Left ventricle myocardium superior (tissue), 1 donor: ENCODE measurements at regions not wholly inside any gene's neighbourhood (a gene's known extent, or its start where the extent isn't known, plus 50 kb on each side); places are given as distances from the start of the nearest gene placed in this dataset.
A peak's percentile ranks its signal among the peaks of the same experiment; 100 is the strongest.
"Not testable (repeated sequence)": the region's sequence is repeated elsewhere in the genome, so short reads cannot be mapped to it uniquely, and the experiment has no call there.

Experiments
- ATAC-seq: fragments of 200-7000 bp; cut with Tn5 transposase; one replicate; pipeline ENCODE4 v1.9.1; 2020; ENCODE audit warnings: mild to moderate bottlenecking, moderate library complexity
- DNase-seq: peaks from one replicate; pipeline ENCODE4 v3.0.0-alpha.2; 2020
- intact Hi-C: fragments of 100-400 bp; cut with micrococcal nuclease; formaldehyde crosslinking; loops from one replicate; pipeline ENCODE4 v1.11.0; 2022
- donor health status: DM: no; HTN: yes; CAD: no; lungs with severe emphysema.

GRCh38 chr10:28199941-28200340 lies 102.9 kb downstream of the MPP7 start:
- ATAC-seq (no peak), DNase-seq (no peak)
- intact Hi-C loops: no loop called here

GRCh38 chr10:28190196-28190595 lies 112.7 kb downstream of the MPP7 start:
- no peak for ATAC-seq
- no peak for DNase-seq
- intact Hi-C loops: no loop called here

- ATAC-seq (no peak), DNase-seq (no peak)
- intact Hi-C loops: no loop called here
These were observed 114.3 kb downstream of the MPP7 start for GRCh38 chr10:28188526-28188925.

- DNase-seq (no peak), ATAC-seq (no peak)
- intact Hi-C loops: no loop called here
These were observed 115.8 kb downstream of the MPP7 start for GRCh38 chr10:28186887-28187578.

- no peak for DNase-seq
- ATAC-seq: no peak
- intact Hi-C loops: no loop called here
These were observed 116.4 kb downstream of the MPP7 start for GRCh38 chr10:28186461-28186860.

- no peak for ATAC-seq
- intact Hi-C loops: no loop called here
- DNase-seq: no peak
These were observed 118.1 kb downstream of the MPP7 start for GRCh38 chr10:28184810-28185209.

- intact Hi-C loops: no loop called here
- ATAC-seq (peak; percentile 27), DNase-seq (no peak)
These were observed 121.3 kb downstream of the MPP7 start for GRCh38 chr10:28181478-28182096.

- intact Hi-C loops: no loop called here
- DNase-seq (no peak), ATAC-seq (no peak)
These were observed 122.2 kb downstream of the MPP7 start for GRCh38 chr10:28180654-28181053.

GRCh38 chr10:28179743-28180099 lies 123.1 kb downstream of the MPP7 start:
- intact Hi-C loops: loop anchor here (10.0 kb wide), 1 partner anchor 445 kb away; no protein-coding TSS in a partner anchor
- no peak for DNase-seq
- ATAC-seq: no peak

GRCh38 chr10:28179006-28179742 lies 123.7 kb downstream of the MPP7 start:
- intact Hi-C loops: loop anchor here (10.0 kb wide), 1 partner anchor 444 kb away; no protein-coding TSS in a partner anchor
- no peak for DNase-seq
- ATAC-seq: peak; percentile 48

- DNase-seq (no peak), ATAC-seq (peak; percentile 27)
- intact Hi-C loops: loop anchor here (10.0 kb wide), 1 partner anchor 443 kb away; no protein-coding TSS in a partner anchor
These were observed 124.8 kb downstream of the MPP7 start for GRCh38 chr10:28177944-28178637.

GRCh38 chr10:28176498-28176897 lies 126.4 kb downstream of the MPP7 start:
- intact Hi-C loops: loop anchor here (10.0 kb wide), 1 partner anchor 442 kb away; no protein-coding TSS in a partner anchor
- DNase-seq, ATAC-seq: not testable (repeated sequence)

- DNase-seq (no peak), ATAC-seq (no peak)
- intact Hi-C loops: loop anchor here (10.0 kb wide), 1 partner anchor 437 kb away; no protein-coding TSS in a partner anchor
These were observed 130.6 kb downstream of the MPP7 start for GRCh38 chr10:28172223-28172610.

- intact Hi-C loops: loop anchor here (10.0 kb wide), 1 partner anchor 437 kb away; no protein-coding TSS in a partner anchor
- DNase-seq: no peak
- ATAC-seq: peak; percentile 93
These were observed 131.2 kb downstream of the MPP7 start for GRCh38 chr10:28171468-28172222.

GRCh38 chr10:28169525-28169924 lies 133.3 kb downstream of the MPP7 start:
- intact Hi-C loops: no loop called here
- no peak for ATAC-seq
- no peak for DNase-seq

- no peak for ATAC-seq
- intact Hi-C loops: no loop called here
- DNase-seq: no peak
These were observed 141.9 kb downstream of the MPP7 start for GRCh38 chr10:28160866-28161405.

- intact Hi-C loops: no loop called here
- peak; percentile 23 for ATAC-seq
- no peak for DNase-seq
These were observed 145.5 kb downstream of the MPP7 start for GRCh38 chr10:28157379-28157778.

GRCh38 chr10:28155726-28156125 lies 147.1 kb downstream of the MPP7 start:
- DNase-seq (no peak), ATAC-seq (no peak)
- intact Hi-C loops: no loop called here

GRCh38 chr10:28151636-28152035 lies 151.2 kb downstream of the MPP7 start:
- DNase-seq (no peak), ATAC-seq (no peak)
- intact Hi-C loops: no loop called here
